Uterus (tissue), 3 donors: ENCODE measurements at regions not wholly inside any gene's neighbourhood (a gene's known extent, or its start where the extent isn't known, plus 50 kb on each side); places are given as distances from the start of the nearest gene placed in this dataset.

Experiments
- DNase-seq, 2 donors: peaks; one replicate each; pipeline ENCODE4 v3.0.0-alpha.2; 2019 to 2020
- H3K27ac ChIP-seq, 2 donors: fragments of 200-600 bp; sonication (generic); 1 replicate in 1 of 2; 2 replicates in 1 of 2; pipeline ENCODE4 v1.5.1; 2016 to 2018
- H3K27me3 ChIP-seq, 2 donors: fragments of 200-600 bp; sonication (generic); one replicate each; pipeline ENCODE4 v1.5.1; 2018 to 2019; ENCODE audit warnings: control low read depth in 1 of 2
- H3K36me3 ChIP-seq, 2 donors: fragments of 200-600 bp; sonication (generic); one replicate each; pipeline ENCODE4 v1.5.1; 2019; ENCODE audit warnings: control low read depth in 1 of 2
- H3K4me1 ChIP-seq, 2 donors: fragments of 200-600 bp; sonication (generic); one replicate each; pipeline ENCODE4 v1.5.1; 2018 to 2019; ENCODE audit warnings: control low read depth in 1 of 2
- H3K4me3 ChIP-seq, 2 donors: fragments of 200-600 bp; sonication (generic); 1 replicate in 1 of 2; 2 replicates in 1 of 2; pipeline ENCODE4 v1.5.1; 2018 to 2019; ENCODE audit warnings: mild to moderate bottlenecking in 1 of 2
- H3K9me3 ChIP-seq, 2 donors: fragments of 200-600 bp; sonication (generic); one replicate each; pipeline ENCODE4 v1.5.1; 2019; ENCODE audit warnings: control low read depth in 1 of 2
- CTCF ChIP-seq, 4 experiments: fragments of 200-600 bp in 2 of 4; fragments of 450-650 bp in 2 of 4; sonication (generic) in 2 of 4; IDR thresholded peaks; one replicate each; pipeline ENCODE4 v1.5.1; 2016 to 2019; ENCODE audit warnings: antibody characterized with exemption in 4 of 4, mild to moderate bottlenecking in 2 of 4, moderate library complexity in 1 of 4
- POLR2A ChIP-seq, 2 donors: fragments of 450-650 bp; IDR thresholded peaks; one replicate each; pipeline ENCODE4 v1.6.1; 2016; ENCODE audit warnings: antibody characterized with exemption in 2 of 2, mild to moderate bottlenecking in 1 of 2, moderate library complexity in 1 of 2
- intact Hi-C: fragments of 100-400 bp; cut with DNase I; formaldehyde crosslinking; loops from one replicate; pipeline ENCODE4 v1.15.1; 2023; ENCODE audit warnings: low total_unique reads
- donor health status: DM: yes; HTN: yes; CAD: no.

- Histone ChIP-seq H3K4me1 (no peaks in the 10 kb centered on the region), H3K9me3 (no peaks in the 10 kb centered on the region), H3K27me3 (no peaks in the 10 kb centered on the region), H3K4me3 (no peak overlapping the region), H3K27ac (no peak overlapping the region), H3K36me3 (no peaks in the 10 kb centered on the region)
- no peak for DNase-seq
- intact Hi-C loops, result no loop called here
- no peak for TF ChIP-seq POLR2A (IDR thresholded peaks at IDR 0.05)
- no peak for TF ChIP-seq CTCF (IDR thresholded peaks at IDR 0.05)
Measured at GRCh38 chr13:89827552-89827951, 1519.9 kb upstream of the MIR17HG start.

GRCh38 chr13:89828506-89828905 is 1519.0 kb upstream of the MIR17HG start:
- H3K36me3 ChIP-seq, result no peaks in the 10 kb centered on the region
- intact Hi-C loops, result no loop called here
- no peaks in the 10 kb centered on the region for H3K27me3 ChIP-seq
- no peak for DNase-seq
- H3K4me1 ChIP-seq, result no peaks in the 10 kb centered on the region
- no peak overlapping the region for H3K27ac ChIP-seq
- TF ChIP-seq POLR2A (IDR thresholded peaks at IDR 0.05), result no peak
- TF ChIP-seq CTCF (IDR thresholded peaks at IDR 0.05), result no peak
- no peaks in the 10 kb centered on the region for H3K9me3 ChIP-seq
- H3K4me3 ChIP-seq, result no peak overlapping the region

GRCh38 chr13:89831157-89831556 is 1516.3 kb upstream of the MIR17HG start:
- no peaks in the 10 kb centered on the region for H3K4me1 ChIP-seq
- H3K4me3 ChIP-seq, result no peak overlapping the region
- no peaks in the 10 kb centered on the region for H3K36me3 ChIP-seq
- no peak overlapping the region for H3K27ac ChIP-seq
- TF ChIP-seq CTCF (IDR thresholded peaks at IDR 0.05) (no peak), POLR2A (IDR thresholded peaks at IDR 0.05) (no peak)
- intact Hi-C loops, result no loop called here
- DNase-seq, result no peak
- no peaks in the 10 kb centered on the region for H3K9me3 ChIP-seq
- no peaks in the 10 kb centered on the region for H3K27me3 ChIP-seq

GRCh38 chr13:89832827-89833226 is 1514.7 kb upstream of the MIR17HG start:
- no peaks in the 10 kb centered on the region for H3K4me1 ChIP-seq
- no peak overlapping the region for H3K27ac ChIP-seq
- H3K9me3 ChIP-seq, result no peaks in the 10 kb centered on the region
- intact Hi-C loops, result no loop called here
- H3K4me3 ChIP-seq, result no peak overlapping the region
- H3K27me3 ChIP-seq, result no peaks in the 10 kb centered on the region
- DNase-seq, result no peak
- no peaks in the 10 kb centered on the region for H3K36me3 ChIP-seq
- no peak for TF ChIP-seq CTCF (IDR thresholded peaks at IDR 0.05)
- TF ChIP-seq POLR2A (IDR thresholded peaks at IDR 0.05), result no peak

- no peak for DNase-seq
- Histone ChIP-seq H3K4me1 (no peaks in the 10 kb centered on the region), H3K9me3 (no peaks in the 10 kb centered on the region), H3K27me3 (no peaks in the 10 kb centered on the region), H3K27ac (no peak overlapping the region), H3K4me3 (no peak overlapping the region), H3K36me3 (no peaks in the 10 kb centered on the region)
- TF ChIP-seq CTCF (IDR thresholded peaks at IDR 0.05) (no peak), POLR2A (IDR thresholded peaks at IDR 0.05) (no peak)
- intact Hi-C loops, result no loop called here
Measured at GRCh38 chr13:89843621-89844020, 1503.9 kb upstream of the MIR17HG start.
